ENCODE measurements at regions not wholly inside any gene's neighbourhood (a gene's known extent, or its start where the extent isn't known, plus 50 kb on each side); places are given as distances from the start of the nearest gene placed in this dataset.
"Not testable (repeated sequence)": the region's sequence is repeated elsewhere in the genome, so short reads cannot be mapped to it uniquely, and the experiment has no call there.

DNA sequence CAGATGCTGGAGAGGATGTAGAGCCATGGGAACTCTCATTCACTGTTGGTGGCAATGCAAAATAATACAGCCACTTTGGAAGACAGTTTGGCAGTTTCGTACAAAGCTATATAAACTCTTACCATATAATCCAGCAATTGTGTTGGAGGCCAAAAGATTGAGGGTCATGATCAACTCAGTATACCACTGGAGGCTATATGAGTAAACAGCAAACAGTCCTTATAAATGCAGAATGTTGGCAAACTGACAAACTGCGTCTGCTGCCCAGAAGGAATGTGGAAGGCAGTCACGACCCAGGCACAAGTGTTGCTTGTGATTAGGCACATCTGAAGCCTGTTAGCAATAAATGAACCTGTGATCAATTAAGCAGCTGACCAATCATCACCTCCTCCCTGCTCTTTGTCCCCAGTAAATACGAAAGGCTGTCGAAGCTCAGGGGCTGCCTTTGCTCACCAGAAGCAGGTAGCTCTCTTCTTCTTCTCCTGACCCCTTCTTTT is 98.1 kb upstream of the SPOPL start:
- no peak for FAIRE-seq

DNA sequence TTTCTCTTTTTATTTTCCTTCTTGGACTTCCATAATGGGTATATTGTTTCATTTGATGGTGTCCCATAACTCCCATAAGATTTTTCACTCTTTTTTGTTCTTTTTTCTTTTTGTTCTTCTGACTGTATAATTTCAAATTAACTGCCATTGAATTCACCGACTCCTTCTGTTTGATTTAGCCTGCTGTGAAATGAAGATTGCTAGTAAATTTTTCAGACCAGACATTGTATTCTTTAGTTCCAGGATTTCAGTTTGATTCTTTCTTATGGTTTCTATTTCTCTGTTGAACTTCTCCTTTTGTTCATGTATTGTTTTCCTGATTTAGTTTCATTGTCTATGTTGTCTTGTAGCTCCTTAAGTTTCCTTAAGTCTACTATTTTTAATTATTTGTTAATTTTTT is 87.6 kb upstream of the SPOPL start:
- FAIRE-seq: no peak

DNA sequence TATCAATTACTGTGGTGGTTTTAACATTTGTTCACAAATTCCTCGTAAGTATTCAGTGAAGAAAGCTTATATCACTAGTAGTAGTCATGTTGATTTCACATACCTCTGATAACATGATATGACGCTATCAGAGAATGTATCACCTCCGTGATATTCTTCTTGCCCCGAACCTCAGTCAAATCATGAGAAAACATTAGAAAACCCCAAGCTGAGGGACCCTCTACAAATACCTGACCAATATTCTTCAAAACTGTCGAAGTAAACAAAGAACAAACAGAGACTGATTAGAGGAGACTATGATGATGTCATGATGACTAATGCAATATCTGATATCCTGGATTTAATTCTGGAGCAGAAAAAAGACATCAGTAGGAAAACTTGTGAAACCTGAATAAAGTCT is 85.6 kb upstream of the SPOPL start:
- no peak for FAIRE-seq

DNA sequence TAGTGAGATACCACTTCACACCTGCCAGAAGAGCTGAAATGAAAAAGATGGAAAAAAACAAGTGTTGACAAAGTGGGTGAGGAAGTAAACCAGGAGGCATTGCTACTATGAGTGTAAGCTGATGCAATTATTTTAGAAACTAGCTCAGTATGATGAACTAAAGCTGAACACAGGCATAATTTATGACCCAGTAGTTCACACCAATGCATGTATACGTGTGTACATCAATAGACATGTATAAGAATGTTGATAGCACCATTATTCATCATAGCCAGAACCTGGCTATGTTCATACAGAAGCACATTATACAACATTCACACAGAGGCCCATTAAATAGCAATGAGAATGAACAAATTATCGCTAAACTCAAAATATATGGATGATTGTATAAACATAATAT is 83.1 kb upstream of the SPOPL start:
- no peak for FAIRE-seq

DNA sequence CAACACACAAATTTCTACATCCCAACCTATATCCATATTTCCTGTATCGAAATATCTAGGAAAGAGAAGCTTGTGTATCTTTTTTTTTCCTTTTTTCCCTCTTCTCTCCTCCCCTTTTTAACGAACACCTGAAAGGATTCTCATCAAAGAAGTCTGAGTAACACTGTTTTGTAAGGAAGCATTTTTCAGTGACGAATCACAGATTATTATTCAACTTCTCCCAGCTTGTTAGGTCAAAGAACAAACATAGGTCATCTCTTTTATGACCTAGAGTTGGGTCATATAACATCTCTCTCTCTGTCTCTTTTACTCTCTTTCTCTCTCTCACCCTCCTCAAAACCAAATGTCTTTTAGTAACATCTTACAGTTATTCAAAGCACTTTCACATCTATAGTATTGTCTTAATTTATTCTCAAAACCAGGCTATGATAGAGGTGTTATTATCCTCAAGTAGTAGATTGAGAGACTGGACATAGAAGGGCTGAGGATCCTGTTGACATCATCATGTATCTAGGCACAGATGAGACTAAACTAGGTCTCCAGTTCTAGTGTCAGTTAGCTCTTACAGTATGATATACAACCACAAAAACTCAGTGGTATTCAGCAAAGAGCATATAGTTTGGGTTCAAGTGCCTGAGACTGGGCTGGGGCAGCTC is 80.1 kb upstream of the SPOPL start:
- no peak for FAIRE-seq

DNA sequence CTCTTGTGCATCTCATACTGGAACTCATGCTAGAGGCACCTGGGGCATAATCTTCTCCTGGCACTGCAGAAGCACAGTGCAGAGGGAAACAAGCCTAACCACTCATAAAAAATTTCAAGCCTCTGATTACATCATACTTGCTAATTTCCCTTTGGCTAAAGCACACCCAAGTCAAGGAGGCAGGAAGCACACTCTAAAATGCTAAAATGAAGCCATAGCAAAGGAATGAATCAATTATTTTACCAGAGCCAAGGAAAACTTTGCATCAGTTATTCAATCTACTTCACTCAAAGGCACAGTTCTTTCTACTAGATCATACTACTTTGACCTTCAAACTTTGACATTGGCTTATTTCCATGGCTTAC is 79.6 kb upstream of the SPOPL start:
- no peak for FAIRE-seq

DNA sequence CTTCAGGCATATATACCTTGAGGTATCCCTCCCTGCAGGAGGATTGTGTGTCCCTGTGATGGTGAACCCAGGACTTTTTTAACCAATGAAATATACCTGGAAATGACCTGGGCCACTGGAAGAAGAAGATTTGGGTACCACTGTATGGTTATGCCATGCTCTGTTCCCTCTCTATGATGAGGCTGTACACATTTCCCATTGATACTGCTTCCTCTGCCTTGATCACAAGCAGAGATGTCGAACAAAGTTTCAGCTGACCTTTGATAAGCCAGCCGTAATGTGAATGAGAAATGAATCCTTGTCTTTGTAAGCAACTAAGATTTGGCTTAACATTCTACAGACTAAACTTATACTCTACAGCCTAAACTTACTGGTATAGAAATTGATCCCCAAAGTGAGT is 78.4 kb upstream of the SPOPL start:
- no peak for FAIRE-seq

DNA sequence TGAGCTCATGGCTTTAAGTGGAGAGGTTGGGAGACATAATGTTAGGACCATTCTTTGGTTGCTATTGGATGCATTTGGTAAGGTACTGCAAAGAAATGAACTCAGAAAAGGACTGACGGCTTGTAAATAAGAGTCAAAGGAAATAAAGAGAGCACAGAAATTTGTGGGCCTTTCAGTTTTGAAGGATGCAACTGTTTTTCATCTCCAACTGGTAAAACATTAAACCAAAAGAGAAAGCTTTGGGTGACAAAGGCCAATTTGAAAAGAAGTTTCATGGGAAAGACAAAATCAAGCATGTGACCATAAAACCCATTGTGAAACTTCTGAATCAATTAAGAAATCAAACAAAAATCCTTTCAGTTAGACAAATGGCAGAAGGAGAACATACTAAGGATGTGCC is 77.8 kb upstream of the SPOPL start:
- no peak for FAIRE-seq

DNA sequence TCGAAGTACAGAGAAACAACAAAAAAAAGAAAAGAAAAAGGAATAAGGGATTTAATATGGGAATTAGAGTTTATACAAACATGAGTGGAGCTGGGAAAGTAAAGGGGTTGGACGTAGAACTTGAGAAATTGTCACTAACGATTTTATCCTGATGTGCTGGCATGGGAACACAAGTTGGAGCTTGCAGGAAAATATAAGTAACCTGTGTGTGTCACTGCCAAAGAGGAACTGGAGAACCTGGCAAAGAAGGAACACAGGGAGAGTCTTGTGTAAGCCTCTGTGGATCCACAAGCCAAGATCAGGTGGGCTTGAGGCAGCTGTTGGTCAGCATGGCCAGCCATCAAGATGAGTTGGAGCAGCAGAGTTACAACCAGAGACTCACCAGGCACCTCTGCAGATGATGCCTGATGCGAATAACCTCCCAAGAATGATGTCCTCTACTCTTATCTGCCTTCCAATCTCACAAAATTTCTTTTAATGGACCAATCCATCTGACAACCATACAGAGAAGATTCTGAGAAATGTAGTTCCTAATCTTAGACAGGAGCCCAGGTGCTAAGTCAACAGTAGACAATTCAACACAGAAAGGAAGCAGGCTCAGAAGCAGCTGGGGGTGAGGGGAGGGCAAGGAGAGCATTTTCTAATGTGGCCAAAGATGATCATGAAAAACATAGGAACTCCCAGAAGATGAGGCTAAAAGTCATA is 77.0 kb upstream of the SPOPL start:
- FAIRE-seq: no peak

DNA sequence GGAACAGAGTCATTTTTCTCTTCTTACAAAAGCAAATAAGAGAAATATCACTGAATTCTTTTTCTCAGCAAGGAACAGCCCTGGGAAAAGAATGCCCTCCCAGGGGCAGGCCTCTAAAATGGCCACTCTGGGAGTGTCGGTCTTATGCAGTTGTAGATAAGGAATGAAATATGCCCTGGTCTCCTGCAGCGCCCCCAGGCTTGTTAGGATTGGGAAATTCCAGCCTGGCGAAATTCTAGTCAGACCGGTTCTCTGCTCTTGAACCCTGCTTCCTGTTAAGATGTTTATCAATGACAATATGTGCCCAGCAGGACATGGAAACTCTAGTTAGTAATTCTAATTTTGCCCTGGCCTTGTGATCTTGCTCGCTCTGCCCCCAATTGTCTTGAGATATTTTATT is 75.5 kb upstream of the SPOPL start:
- not testable (repeated sequence) for FAIRE-seq

DNA sequence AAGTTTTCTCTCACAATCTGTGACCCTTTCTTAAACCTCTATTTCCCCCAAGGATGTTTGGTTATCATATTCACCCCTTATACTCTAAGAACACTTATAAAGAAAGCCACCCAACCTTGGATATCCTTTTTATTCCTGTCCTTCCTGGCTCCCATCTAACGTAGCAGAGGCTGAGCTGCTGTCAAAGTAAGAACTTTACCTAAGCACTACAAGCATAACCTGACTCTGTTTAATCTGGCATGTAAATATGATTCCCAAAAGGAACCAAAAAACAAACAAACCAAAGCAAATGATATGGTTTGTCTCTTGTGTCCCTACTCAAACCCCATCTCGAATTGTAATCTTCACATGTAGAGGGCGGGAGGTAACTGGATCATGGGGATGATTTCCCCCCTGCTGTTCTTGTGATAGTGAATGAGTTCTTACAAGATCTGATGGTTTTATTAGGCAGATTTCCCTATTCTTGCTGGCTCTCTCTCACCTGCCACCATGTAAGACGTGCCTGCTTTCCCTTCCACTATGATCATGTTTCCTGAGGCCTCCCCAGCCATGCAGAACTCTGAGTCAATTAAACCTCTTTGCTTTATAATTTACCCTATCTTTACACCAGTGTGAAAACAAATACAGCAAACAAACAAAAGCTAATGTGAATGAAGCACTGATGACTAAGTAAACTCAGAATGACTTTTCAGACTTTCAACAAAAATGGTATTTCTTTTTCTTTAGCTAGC is 72.7 kb upstream of the SPOPL start:
- no peak for FAIRE-seq

DNA sequence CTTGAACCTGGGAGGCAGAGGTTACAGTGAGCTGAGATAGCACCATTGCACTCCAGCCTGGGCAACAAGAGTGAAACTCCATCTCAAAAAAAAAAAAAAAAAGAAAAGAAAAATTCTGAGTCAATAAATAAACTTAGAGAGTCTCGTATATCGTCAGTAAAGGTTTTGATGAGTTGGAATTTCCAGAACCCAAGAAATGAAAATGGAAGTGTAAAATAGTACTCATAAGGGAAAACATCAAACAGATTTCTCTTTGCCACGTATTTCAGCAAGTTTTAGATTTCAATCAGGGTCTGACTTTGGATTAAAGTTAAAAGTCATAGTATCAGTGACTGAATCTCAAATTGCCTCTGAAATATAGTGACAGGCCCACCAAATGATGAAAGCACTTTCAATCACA is 71.4 kb upstream of the SPOPL start:
- FAIRE-seq: no peak

DNA sequence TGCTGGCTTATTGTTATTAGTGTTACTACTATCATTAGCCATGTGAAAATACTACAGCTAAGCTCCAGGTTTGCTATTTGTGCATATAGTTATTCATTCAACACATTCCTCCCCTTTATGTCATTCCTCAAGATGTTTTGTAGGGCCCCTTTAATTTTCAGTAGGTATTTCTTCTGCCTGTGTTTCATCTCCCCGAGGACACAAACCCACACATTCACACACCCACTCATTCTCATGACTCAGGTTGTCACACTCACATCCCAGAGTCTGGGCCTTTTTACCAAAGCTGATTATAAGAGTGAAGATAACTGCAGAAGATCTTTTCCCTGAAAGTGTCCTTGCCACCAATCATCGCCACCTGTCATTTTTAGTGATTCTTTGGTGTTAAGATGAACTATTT is 68.6 kb upstream of the SPOPL start:
- no peak for FAIRE-seq

DNA sequence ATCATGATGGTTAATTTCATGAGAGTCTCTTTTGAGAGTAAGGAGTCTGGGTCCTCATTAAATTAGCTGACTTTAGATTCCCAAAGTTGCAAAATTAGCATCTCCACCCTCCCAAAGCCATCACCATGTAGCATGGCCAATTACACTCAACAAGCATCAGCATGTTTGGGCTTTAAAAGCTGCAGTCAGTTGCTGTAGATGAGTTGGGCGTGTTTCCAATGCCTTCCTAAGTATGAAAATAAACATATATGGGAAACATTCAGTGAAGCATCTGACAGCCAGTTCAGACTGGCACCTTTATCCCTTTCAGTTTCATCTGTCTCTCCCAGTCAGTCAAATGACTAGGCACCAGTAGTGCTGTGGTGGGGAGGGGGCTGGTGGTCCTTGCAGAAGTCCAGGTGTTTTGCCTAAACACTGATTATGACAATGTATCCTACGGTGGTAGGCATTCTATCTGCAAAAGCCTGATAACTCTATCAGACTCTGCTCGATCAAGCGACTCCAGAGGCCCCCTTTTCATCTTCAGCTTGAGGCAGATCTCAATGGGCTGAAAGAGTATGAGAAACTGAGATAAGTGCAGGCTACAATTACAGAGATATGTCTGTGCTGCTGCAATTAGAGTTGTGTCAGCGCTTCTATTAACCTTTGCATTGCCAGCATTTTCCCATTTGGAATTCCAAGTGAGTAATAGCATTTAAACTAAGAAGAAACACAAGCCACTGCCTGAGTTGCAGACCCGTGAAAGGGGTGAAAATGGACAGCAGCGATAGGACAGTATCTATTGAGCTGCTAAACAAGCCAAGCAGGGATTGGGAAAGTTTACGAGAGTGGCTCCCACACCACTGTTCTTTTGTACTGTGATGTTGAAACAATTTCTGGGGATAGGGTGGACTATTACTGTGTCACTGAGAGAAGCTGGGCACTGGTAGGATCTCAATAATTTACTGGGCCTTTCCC is 67.3 kb upstream of the SPOPL start:
- FAIRE-seq: no peak

DNA sequence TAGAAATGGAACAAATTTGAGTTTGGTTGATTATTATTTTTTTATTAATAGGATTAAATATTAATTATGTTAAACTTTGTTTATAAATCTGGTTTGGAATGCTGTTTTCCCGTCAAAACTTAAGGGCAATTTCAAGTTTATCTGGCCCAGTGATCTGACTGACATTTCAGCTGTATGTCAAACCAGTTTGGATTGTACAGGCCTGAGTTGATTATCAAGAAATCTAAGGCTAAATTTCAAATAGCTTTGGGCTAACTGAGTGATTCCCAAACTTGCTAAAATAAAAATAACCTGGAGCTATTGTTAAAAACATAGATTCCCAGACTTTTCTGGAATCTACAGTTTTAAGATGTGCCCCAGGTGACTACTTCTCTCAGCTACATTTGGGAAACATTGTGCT is 65.9 kb upstream of the SPOPL start:
- no peak for FAIRE-seq

DNA sequence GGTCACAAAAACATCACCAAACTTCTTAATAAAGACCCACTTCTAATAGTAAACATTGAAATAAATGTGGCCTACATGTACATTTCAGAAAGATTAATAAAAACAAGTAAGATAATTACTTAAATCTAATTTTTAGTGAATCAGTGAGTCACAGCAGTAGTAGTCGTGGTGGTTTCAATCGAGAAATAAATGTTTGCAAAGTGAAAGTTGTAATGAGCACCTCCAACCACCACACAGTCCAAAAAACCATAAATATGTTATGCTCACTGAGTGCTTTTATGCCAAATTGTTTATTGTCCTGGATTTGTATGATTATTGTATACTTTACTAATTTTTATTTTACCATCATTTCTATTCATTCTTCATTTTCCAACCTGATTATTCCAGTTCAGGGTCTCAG is 61.8 kb upstream of the SPOPL start:
- FAIRE-seq: no peak

DNA sequence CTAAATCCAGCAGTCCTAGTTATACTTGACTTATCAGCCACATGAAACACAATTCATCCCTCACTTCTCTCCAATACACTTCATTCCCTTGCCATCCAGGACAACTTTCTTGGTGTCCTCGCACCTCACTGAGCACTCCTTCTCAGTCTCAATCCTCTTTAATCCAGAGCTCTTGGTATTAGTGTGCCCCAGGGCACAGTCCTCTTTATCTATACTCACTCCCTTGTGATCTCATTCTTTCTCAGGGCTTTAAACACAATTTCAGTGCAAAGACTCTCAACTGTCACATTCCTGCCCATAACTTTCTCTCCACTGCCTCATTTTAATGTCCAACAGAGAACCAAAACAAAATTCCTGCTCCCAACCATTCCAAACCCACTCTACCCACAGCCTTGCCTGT is 60.8 kb upstream of the SPOPL start:
- FAIRE-seq: no peak

DNA sequence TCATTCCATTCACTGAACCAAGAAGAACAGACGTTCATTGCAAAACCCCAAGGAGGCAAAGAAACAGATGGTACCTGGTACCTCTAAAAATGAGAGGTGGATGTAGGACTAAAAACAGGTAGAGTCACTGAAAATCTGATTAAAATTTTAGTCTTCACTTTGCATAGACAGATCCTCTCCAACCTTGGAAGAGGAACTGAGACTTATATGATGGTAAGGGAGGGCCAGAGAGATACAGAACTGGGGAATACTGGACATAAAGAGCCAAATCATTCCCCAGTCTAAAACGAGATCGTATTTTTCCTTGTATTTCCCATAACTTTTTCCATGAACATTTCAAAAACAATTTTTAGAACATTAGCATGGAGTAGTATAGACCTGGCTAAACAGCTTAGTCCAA is 59.7 kb upstream of the SPOPL start:
- no peak for FAIRE-seq

DNA sequence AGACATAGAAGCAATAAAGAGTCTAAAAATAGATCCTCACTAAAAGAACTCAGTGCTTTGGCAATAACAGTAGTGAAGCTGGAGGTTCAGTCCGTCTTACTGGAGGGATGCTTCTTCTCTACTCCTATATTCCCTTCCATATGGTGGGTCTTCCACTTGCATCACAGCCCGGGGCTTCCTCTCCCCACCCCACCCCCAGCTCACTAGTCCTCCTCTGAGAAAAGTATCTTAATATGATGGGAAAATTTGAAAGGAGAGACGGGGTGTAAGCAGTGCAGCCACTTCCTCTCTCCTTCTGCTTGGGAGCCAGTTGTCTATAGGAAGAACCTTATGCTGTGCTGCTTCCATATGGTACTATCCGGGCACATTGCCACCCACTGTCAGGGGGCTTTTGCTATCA is 57.2 kb upstream of the SPOPL start:
- no peak for FAIRE-seq

DNA sequence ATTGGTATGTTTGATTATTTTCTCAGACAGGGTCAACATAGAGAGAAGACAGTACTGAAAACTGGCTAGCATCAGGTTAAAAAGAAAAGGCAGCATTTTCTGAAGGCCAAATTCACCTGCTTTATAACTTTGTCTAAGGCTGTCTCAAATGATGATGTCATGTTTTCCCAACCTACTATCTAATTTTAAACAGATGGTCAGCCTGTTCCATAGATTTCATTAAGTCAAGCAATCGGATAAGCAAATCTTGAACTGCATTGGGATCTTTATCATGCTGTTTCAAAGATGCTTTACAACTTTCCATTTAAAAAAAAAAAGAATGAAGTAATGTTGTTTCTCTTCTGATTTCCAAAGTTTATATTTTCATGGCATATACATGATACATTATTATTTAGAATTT is 56.3 kb upstream of the SPOPL start:
- FAIRE-seq: no peak

DNA sequence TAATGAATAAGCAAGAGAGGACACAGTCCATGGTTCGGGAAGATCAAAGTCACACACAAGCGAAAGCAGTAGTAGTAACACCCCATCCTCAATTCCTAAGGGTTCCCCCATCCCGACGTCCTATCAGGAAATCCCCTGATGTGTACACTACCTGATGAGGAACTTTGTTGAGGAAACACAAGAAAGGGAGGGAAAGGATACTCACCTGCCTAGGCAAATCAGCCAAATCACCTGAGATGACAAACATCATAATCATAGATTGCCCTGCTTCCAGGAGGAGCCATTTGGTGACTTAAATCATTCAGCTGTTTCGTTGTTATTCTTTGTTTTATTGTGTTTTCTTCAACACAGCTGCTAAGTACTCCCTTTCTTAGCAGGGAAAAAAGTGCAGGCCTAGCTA is 55.5 kb upstream of the SPOPL start:
- FAIRE-seq: no peak

DNA sequence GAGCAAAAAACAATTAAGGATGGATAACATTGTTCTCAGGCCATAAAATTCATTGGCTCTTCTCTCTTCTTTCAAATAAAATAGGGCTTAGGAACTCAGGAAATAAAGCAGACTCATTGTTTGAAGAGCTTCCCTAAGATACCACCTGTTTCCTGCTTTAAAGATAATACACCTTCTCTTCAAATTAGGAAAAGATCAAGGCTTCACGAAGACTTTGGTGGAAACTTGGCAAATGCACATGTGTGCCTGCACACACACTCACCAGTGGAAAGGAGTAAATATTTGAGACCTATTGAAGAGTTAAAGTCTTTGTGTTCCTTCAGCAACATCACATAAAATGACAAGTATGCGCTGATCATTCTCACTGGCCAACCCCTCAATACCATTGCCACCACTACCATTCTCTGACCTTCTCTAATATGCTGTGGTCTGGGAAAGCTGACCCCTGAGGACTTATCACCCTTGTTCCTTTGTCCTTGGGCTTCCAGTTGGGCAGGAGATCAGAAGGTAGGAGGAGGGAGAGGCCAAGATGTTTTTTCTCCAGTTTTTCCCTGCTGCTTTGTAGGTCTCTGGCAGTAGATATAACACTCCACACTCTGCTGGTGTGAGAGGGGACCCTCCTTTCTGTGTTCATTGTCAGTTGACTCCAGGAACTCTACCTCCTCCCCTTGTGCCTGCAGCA is 53.5 kb upstream of the SPOPL start:
- FAIRE-seq: no peak
